HCT116 (cell line): ENCODE measurements at regions not wholly inside any gene's neighbourhood (a gene's known extent, or its start where the extent isn't known, plus 50 kb on each side); places are given as distances from the start of the nearest gene placed in this dataset.

ENCODE experiments used
- ATAC-seq: fragments of 200-7000 bp; cut with Tn5 transposase; 2 replicates; pipeline ENCODE4 v1.9.1; 2020; ENCODE audit warnings: mild to moderate bottlenecking, moderate library complexity
- BruUV-seq: library from RNA; stranded (reverse); fragments of 400-500 nt; replicated peaks from 2 replicates; lab custom pipeline; 2021; lab: Mats Ljungman, UMichigan
- CTCF ChIA-PET: fragments of 300-600 bp; sonication (Branson Sonifier 250); formaldehyde crosslinking; loops from one replicate; lab custom pipeline; 2021; ENCODE audit warnings: antibody characterized with exemption; lab: Charles Lee
- POLR2A ChIA-PET: fragments of 300-600, 350-600 bp; sonication (Branson Sonifier 250); formaldehyde crosslinking; loops from one replicate; lab custom pipeline; 2021; ENCODE audit warnings: antibody characterized with exemption; lab: Charles Lee
- RAD21 ChIA-PET, 2 experiments: fragments of 300-600 bp; sonication (Branson Sonifier 250); formaldehyde crosslinking; loops; one replicate each; lab custom pipeline; 2023; ENCODE audit warnings: low total read pairs in 2 of 2; ENCODE audit not compliant: uncharacterized antibody in 2 of 2, unreplicated experiment in 2 of 2, low non-redundant PET in 1 of 2; lab: Charles Lee
- DNase-seq: peaks from one replicate; pipeline ENCODE4 v3.0.0-alpha.2; 2010; ENCODE audit warnings: low read depth, low spot score
- H2AFZ ChIP-seq: fragments of 200-600 bp; shearing (Covaris generic), sonication (generic); 2 replicates; pipeline ENCODE4 v1.6.1; 2017; ENCODE audit warnings: low read depth, mixed run types, mixed read lengths, antibody characterized with exemption, low read length; ENCODE audit not compliant: poor library complexity, severe bottlenecking
- H3K27ac ChIP-seq: 2 replicates; pipeline ENCODE4 v1.5.1; 2012; ENCODE audit warnings: low read depth, low read length
- H3K27me3 ChIP-seq: fragments of 200-600 bp; sonication (generic); 2 replicates; pipeline ENCODE4 v1.6.1; 2016; ENCODE audit warnings: mixed run types, low read length, mixed read lengths; ENCODE audit not compliant: insufficient read depth
- H3K36me3 ChIP-seq, 2 experiments: fragments of 200-500 bp in 1 of 2; fragments of 200-600 bp in 1 of 2; sonication (Bioruptor generic) in 1 of 2; sonication (generic) in 1 of 2; 2 replicates each; pipeline versions ENCODE4 v1.5.1 to v1.6.1; 2014 to 2016; ENCODE audit warnings: low read length in 2 of 2, inconsistent platforms in 1 of 2, mixed read lengths in 1 of 2, mixed run types in 1 of 2; ENCODE audit not compliant: insufficient read depth in 2 of 2, control insufficient read depth in 1 of 2
- H3K4me1 ChIP-seq, 2 experiments: fragments of 200-600 bp in 1 of 2; sonication (generic) in 1 of 2; 2 replicates each; pipeline versions ENCODE4 v1.5.1 to v1.6.1; 2012 to 2017; ENCODE audit warnings: low read length in 2 of 2, inconsistent platforms in 1 of 2, mild to moderate bottlenecking in 1 of 2, mixed read lengths in 1 of 2, mixed run types in 1 of 2, moderate library complexity in 1 of 2; ENCODE audit not compliant: insufficient read depth in 2 of 2, control insufficient read depth in 1 of 2
- H3K4me2 ChIP-seq: fragments of 200-600 bp; sonication (generic); 2 replicates; pipeline ENCODE4 v1.6.1; 2017; ENCODE audit warnings: mixed run types, low read length, mixed read lengths
- H3K4me3 ChIP-seq, 2 experiments: fragments of 200-600 bp in 1 of 2; sonication (generic) in 1 of 2; replicated peaks in 1 of 2; 2 replicates each; pipeline ENCODE4 v1.5.1; 2011 to 2016; ENCODE audit warnings: low read length in 2 of 2, control low read depth in 1 of 2, low read depth in 1 of 2, mild to moderate bottlenecking in 1 of 2, mixed read lengths in 1 of 2, mixed run types in 1 of 2
- H3K79me2 ChIP-seq: fragments of 200-600 bp; sonication (generic); 2 replicates; pipeline ENCODE4 v1.6.1; 2017; ENCODE audit warnings: mild to moderate bottlenecking, mixed run types, low read length, moderate library complexity, mixed read lengths; ENCODE audit not compliant: insufficient read depth
- H3K9ac ChIP-seq: fragments of 200-600 bp; sonication (generic); 2 replicates; pipeline ENCODE4 v1.6.1; 2016; ENCODE audit warnings: low read length, mixed read lengths
- H3K9me2 ChIP-seq: fragments of 200-600 bp; sonication (generic), shearing (Covaris generic); 2 replicates; pipeline ENCODE4 v1.6.1; 2017; ENCODE audit warnings: mixed run types, mild to moderate bottlenecking, moderate library complexity; ENCODE audit not compliant: insufficient read depth
- H3K9me3 ChIP-seq, 2 experiments: fragments of 200-500 bp in 1 of 2; fragments of 200-600 bp in 1 of 2; sonication (Bioruptor generic) in 1 of 2; sonication (generic) in 1 of 2; 2 replicates each; pipeline ENCODE4 v1.6.1; 2014 to 2017; ENCODE audit warnings: low read length in 2 of 2, mixed read lengths in 2 of 2, inconsistent platforms in 1 of 2, low read depth in 1 of 2, mild to moderate bottlenecking in 1 of 2, mixed run types in 1 of 2, moderate library complexity in 1 of 2; ENCODE audit not compliant: control insufficient read depth in 1 of 2, insufficient read depth in 1 of 2
- H4K20me1 ChIP-seq: fragments of 200-600 bp; sonication (generic), shearing (Covaris generic); 2 replicates; pipeline ENCODE4 v1.6.1; 2017; ENCODE audit warnings: mixed run types, mild to moderate bottlenecking, moderate library complexity; ENCODE audit not compliant: insufficient read depth
- EGR1 ChIP-seq: IDR thresholded peaks from 2 replicates; pipeline ENCODE4 v1.6.1; 2012; ENCODE audit warnings: low read depth
- ELF1 ChIP-seq: IDR thresholded peaks from 2 replicates; pipeline ENCODE4 v1.6.1; 2012; ENCODE audit warnings: low read depth, borderline replicate concordance
- EZH2 ChIP-seq: fragments of 200-600 bp; sonication (generic); IDR thresholded peaks from 2 replicates; pipeline ENCODE4 v1.6.1; 2017; ENCODE audit warnings: antibody characterized with exemption, mixed run types
- EZH2phosphoT487 ChIP-seq: fragments of 200-600 bp; IDR thresholded peaks from 2 replicates; pipeline ENCODE4 v1.6.1; 2018; ENCODE audit warnings: antibody characterized with exemption, borderline replicate concordance
- JUND ChIP-seq: IDR thresholded peaks from 2 replicates; pipeline ENCODE4 v1.6.1; 2012
- POLR2A ChIP-seq: IDR thresholded peaks from 2 replicates; pipeline ENCODE4 v1.7.0; 2011; ENCODE audit warnings: borderline replicate concordance; ENCODE audit not compliant: insufficient read depth, insufficient read length; ENCODE audit errors: extremely low read depth
- POLR2AphosphoS5 ChIP-seq: IDR thresholded peaks from 2 replicates; pipeline ENCODE4 v1.6.1; 2011; ENCODE audit warnings: mild to moderate bottlenecking, low read depth, low read length, moderate library complexity
- REST ChIP-seq: IDR thresholded peaks from 2 replicates; pipeline ENCODE4 v1.6.1; 2012; ENCODE audit warnings: low read depth
- ZNF274 ChIP-seq: fragments of 200-500 bp; sonication (Bioruptor generic); IDR thresholded peaks from 2 replicates; pipeline ENCODE4 v1.6.1; 2014; ENCODE audit warnings: mild to moderate bottlenecking, low read depth, low read length, inconsistent platforms
- intact Hi-C: fragments of 100-400 bp; cut with micrococcal nuclease; formaldehyde crosslinking; loops from 2 replicates; pipeline ENCODE4 v1.10.0; 2022
- TF ChIP-seq, protein P1 (sequence below): IDR thresholded peaks from 2 replicates; pipeline ENCODE4 v1.6.1; 2012
- TF ChIP-seq, protein P2 (sequence below): IDR thresholded peaks from 2 replicates; pipeline ENCODE4 v1.6.1; 2012

- TF ChIP-seq, protein P1, sequence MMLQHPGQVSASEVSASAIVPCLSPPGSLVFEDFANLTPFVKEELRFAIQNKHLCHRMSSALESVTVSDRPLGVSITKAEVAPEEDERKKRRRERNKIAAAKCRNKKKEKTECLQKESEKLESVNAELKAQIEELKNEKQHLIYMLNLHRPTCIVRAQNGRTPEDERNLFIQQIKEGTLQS, result no peak
- TF ChIP-seq ELF1, result no peak
- TF ChIP-seq REST, result no peak
- no peak for TF ChIP-seq JUND
- TF ChIP-seq POLR2AphosphoS5, result no peak
Measured at GRCh38 chr10:106181501-106181900, 983.0 kb downstream of the SORCS1 start (continued).

- no peak overlapping the region for H3K9ac ChIP-seq
- CTCF ChIA-PET, result no interaction called here
- intact Hi-C loops, result no loop called here
- no peak for TF ChIP-seq ZNF274
- TF ChIP-seq EZH2phosphoT487, result no peak
- TF ChIP-seq EZH2, result no peak
- TF ChIP-seq, protein P2, sequence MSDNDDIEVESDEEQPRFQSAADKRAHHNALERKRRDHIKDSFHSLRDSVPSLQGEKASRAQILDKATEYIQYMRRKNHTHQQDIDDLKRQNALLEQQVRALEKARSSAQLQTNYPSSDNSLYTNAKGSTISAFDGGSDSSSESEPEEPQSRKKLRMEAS, result no peak
- no peak for TF ChIP-seq EGR1
- TF ChIP-seq REST, result no peak
- no peak for TF ChIP-seq POLR2A
- H3K36me3 ChIP-seq, result no peaks in the 10 kb centered on the region
- no TSS peak for BruUV-seq
- no peaks in the 10 kb centered on the region for H4K20me1 ChIP-seq
- ATAC-seq (no peak), DNase-seq (no peak)
- H3K4me2 ChIP-seq, result no peak overlapping the region
- H3K9me2 ChIP-seq, result no peaks in the 10 kb centered on the region
- H3K4me3 ChIP-seq, result no peak overlapping the region
- peaks cover 18 to 27% of the 10 kb centered on the region in 2 experiments; a peak in 2 of 4 replicates for H3K9me3 ChIP-seq
- POLR2A ChIA-PET, result no interaction called here
- no peaks in the 10 kb centered on the region for H3K4me1 ChIP-seq
- no peak overlapping the region for H2AFZ ChIP-seq
- RAD21 ChIA-PET, result no interaction called here
- no peak overlapping the region for H3K27ac ChIP-seq
- no peaks in the 10 kb centered on the region for H3K27me3 ChIP-seq
- no peaks in the 10 kb centered on the region for H3K79me2 ChIP-seq
Measured at GRCh38 chr10:106179430-106179829, 985.1 kb downstream of the SORCS1 start.
